IPS DF 4.7 (cell line): ENCODE measurements at regions not wholly inside any gene's neighbourhood (a gene's known extent, or its start where the extent isn't known, plus 50 kb on each side); places are given as distances from the start of the nearest gene placed in this dataset.

Experiments
- DNase-seq: peaks from one replicate; pipeline ENCODE4 v3.0.0-alpha.2; 2013; ENCODE audit warnings: low spot score; ENCODE audit errors: extremely low read depth

DNA sequence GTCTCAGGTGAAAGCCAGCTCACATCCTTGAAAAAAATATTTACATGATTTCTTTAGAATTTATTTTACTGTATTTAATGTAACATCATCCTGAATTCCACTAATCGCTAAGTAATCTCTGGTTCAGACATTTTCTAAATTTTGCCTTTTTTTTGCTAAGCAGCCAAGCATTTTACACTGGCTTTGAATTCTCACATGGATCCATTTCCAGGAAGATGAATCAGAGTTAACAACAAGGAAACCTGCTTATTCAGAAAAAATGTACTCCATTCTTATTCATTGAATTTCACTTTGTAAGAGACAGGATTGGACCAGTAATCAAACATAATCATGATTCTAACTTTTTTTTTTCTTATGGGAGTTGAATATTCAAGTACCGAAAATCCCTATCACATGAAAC is 1785.1 kb upstream of the FLRT2 start:
- no peak for DNase-seq

DNA sequence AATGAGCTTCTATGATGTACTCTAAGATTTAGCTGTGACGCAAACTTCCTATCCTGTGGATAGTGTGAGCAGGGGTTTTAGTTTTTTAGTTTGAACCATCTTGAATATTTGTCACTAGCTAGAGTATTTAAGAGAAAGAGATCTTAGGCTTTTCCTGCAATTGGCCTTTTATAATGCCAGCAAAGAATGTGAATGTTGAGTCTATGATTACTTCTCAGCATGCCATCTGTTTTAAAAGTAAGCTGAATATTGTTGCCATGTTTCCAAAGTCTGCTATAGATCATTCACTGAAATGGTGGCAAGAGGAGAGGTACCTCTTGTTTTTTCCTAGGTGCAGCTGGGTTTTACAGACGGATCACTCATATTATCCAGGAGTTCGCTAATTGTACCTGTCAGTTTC is 1783.6 kb upstream of the FLRT2 start:
- DNase-seq: no peak

DNA sequence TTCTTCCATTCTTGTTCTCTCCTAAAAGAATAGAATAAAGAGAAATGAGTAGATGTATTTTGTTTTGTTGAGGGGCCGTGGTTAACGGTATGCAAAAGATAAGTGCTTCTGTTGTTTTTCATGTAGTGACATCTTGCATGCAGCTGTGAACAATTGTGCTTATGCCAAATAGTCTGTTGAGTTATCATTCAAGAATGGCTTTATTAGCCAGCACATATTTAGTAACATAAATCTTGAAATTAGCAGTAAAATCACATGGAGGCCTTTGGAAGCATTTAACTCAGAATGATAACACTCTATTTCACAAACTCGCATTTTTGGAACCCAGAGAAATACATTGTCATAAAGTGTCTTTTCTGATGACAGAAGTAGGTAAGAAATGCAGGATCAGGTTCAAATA is 1772.0 kb upstream of the FLRT2 start:
- DNase-seq: no peak

DNA sequence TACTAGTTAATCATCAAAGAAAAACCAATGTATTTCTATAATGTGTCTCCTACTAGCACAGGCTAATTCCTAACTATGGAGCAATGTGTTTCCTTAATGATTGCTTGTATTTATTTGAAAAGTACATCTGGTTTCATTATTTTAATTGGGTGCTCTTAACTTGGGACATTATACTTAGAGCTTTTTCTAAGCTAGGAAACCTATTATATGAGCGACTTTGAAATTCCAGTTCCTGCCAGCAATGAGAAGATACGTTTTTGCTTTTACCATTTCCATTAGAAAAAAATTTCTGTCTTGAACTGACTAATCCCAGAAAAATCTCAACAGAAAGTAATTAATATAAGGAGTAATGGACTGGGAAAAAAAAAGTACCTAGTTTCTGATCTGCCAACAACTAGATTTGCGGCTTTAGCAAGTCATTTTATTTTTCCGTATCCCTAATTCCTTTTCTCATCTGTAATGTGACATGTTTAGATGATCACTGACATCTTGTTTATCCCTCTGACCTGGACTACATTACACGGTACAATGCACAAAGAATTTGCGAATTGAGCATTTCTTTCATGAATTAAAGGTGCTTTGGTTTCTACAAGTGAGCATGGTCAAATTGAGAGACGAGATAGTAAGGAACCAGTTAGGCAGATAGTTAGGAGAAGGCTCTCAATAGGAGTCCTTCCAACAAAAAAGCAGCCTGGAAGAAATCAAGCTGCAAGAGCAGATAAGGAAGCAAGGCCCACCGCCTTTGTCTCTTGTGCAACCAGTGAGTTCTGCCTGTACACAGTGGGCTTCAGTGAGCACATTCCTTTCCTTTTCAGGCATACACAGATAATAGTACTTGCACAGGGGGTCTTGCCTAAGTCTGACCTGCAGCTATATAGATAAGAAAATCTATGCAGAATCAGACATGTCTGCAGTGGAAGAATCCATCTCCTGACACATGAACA is 1765.0 kb upstream of the FLRT2 start:
- no peak for DNase-seq

DNA sequence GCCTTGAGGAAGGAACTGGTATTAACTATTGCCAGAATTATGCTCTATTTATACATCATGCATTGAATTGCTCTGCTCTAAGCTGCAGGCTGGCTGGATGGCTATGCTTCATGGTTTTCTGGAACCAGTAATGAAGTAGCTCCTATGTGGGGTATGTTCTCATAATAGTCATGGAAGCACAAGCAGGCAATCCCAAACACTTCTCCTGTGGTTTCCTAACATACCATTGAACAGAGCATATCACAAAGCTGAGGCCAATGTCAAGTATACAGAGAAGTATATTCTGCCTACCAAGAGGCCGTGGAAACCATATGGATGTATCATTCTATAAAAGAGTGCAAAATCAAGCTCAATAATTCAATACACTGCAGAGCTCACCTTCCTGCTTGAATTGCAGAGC is 1752.4 kb upstream of the FLRT2 start:
- DNase-seq: no peak

DNA sequence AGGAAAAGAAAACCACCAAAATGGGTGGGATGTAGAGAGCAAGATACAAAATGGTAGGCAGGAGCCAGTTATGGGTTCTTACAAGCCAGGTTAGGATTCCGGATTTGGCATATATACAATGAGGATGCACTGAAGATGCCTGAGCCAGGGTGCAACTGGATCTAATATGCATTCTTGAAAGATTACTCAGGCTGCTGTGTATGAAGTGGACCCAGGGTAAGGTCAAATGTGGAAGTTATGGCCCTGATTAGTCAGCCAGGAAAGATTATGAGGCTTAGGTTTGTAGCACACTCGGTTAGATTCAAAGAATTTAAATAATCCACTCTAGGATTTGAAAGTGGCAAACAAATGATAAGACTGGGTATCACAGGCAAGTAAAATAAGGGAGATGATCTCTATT is 1750.7 kb upstream of the FLRT2 start:
- DNase-seq: no peak

DNA sequence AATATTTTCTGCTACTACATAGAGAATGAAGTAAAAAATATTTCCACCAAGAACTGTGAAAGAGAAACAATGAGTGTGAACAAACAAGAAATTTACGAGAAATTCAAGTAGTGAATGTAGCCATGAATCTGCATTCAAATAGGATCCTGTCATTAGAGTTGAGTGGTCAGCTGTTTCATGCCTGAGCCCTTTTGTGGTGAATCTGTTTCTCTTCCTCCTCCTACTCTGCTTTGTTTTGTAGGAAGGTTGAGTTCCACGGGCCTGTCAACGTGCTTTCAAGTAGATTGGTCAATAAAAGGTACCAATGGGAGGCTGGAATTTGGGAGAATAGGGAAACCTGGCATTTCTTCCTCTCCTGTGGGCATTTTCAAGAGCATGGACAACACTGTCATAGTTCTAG is 1749.6 kb upstream of the FLRT2 start:
- no peak for DNase-seq

DNA sequence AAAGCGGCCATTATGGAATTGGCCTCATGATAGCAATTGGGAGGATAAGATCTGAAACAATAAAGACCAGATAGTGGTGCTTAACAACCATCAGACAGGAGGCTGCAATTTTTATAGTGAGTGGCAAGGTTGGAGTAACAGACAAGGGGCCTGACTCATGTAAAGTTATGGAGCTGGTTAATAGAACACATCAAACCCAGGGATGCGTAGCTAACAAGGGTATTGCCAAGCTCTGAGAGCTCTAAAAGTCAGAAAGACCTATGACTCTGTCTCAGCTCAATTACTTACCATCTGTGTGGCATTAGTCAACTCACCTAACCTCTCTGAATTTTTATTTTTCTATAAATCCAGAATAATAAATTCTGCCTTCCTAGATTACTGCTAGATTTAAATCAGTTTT is 1731.5 kb upstream of the FLRT2 start:
- no peak for DNase-seq

DNA sequence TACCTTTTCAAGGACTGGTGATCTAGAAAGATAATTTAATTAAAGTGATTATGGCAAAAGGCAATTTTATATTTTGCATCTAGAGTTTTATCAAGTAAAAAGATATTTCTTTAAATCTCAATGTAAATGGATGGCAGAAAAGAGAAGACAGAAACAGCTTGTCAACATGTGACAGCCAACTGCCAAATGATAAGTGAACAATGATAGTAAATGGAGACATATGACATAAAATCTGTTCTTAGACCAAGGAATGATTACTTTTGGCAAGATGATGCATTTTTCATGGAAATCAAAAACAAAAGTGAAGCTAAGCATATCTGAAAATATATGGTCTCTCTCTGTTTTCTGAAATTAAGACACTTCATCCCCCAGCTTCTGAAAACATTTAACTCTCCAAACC is 1730.7 kb upstream of the FLRT2 start:
- DNase-seq: no peak

DNA sequence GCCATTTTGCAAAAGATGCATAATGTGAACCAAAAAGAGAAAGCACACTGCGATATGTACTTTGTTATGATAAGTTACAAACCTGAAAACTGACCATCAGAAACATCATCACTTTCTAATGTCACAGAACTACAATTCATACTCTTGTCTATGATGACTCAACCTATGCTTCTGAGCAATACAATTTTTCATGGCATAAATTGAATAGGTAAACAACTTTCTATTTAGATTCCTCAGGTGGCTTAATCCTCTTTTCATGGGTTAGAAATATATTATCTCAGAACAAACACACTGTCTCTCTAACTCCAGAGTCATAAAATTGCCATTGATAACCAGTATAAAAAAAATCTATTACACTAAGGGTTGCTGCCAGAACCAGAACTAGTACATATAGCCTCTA is 1715.0 kb upstream of the FLRT2 start:
- no peak for DNase-seq

DNA sequence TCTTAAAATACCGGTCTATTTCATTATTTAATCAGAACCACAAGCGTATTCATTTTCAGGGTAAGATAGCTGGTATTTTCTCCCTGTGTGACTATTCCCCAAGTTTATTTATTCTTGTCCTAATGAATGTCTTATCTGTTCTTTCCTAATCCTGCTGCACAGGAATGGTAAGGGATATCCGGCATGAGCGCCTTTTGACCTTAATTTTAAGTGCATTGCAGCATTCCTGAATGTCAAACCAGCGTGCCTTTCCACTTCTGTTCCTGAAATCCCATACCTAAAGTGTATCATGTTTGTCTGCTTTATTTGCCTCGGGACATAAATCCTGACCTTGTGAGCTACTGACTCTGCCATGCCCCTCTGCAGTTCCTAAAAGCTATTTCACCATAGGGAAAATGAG is 1713.2 kb upstream of the FLRT2 start:
- no peak for DNase-seq

DNA sequence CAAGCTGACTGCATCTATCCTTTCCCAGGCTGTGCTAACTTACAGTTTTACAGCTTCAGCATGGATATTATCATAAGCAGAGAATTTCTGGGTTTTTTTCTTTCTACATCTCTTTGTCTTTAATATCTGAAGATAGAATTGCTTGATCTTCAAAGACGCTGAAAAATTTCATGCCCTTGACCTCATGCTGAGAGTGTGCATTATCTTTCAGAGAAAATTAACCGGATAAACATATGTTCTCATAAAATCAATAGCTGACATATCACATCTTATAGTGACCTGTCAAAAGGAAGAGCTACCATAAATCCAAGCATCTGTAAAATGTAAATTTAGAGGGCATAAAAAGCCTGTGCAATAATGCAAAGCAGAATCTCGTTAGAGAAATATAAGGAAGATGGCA is 1704.1 kb upstream of the FLRT2 start:
- no peak for DNase-seq

DNA sequence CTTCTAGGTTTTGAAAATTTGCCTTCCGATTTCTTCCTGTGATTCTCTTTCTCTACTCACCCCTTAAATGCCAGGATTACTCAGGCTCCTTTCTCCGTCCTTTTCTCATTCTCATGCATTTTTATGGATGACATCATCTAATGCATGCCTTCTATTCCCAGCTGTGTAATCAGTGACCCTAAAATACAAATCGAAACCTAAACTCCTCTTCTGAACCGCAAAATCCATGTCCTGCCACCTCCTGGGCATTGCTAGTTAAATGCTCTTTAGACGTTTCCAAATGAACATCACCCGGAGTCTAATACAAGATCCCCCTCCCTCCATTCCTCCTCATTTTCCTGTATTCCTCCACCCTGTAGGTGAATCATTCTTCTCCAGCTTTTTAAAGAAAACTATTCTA is 1703.1 kb upstream of the FLRT2 start:
- DNase-seq: no peak

DNA sequence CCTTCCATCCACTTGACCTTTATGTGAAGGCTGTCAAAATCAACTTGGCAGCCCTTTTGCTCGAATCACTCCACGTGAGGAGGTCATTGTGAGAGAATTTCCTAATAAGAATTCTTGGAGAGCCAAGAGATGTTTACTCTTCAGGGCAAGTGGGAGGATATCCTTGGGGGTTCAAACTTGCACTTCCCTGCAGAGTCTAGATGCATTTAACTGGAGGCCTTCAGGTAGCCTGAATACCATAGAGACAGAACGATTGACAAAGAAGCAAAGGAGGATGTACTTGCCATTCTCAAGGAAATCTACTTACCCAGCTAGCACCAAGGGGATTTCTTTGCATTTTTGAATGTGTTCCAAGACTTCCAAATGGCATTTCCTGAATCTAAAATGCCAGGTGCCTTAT is 1702.6 kb upstream of the FLRT2 start:
- DNase-seq: no peak

DNA sequence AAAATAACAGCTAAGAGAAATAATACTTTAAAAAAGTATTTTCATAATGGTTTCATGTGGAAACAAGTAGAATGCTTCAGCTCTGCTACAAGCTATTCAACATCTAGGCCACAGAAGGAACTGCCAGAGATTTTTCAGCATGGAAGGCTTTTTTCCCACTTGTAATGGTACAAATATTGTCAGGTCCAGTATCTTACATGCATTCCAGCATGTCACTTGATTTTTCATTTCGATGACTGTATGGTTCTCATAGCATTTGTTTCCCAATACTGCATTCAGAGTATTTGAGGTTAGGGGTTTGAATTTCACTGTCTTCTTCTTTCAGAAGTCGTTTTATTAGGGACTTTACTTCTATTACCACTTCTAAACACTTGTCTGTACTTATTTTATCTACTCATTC is 1701.5 kb upstream of the FLRT2 start:
- no peak for DNase-seq

DNA sequence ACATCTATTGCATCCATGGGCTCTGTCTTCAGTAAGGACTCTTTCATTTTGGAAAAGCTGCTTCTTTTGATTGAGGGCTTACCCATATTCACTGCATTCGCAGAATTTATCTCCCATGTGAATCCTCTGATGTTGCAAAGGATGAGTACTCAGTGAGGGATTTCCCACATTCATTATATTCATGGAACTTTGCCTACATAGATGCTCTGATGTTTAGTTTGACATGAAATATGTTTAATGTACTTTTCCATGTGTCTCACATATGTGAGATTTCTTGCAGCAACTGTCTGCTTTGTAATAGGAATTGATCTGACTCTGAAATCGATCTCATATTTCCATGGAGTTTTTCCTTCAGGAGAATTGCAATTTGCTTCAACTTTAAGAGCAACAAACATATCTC is 1699.6 kb upstream of the FLRT2 start:
- no peak for DNase-seq

DNA sequence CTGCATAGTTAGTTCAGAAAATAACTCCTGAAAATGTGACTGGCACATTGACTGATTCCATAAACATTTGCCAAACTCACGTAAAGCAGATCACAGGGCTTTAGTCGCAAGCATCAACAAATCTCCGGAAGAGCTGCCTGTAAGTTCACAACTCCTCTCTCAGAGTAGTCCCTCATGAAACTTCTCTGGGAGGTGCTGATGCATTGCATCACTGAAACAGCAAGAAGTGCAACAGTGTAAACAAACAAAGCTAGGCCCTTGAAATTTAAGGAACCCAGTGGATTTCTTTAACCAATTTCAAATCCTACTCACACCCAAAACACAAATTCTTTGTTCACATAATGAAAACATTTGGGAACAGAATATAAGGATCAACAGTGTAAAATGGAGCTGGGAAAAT is 1691.7 kb upstream of the FLRT2 start:
- DNase-seq: no peak

DNA sequence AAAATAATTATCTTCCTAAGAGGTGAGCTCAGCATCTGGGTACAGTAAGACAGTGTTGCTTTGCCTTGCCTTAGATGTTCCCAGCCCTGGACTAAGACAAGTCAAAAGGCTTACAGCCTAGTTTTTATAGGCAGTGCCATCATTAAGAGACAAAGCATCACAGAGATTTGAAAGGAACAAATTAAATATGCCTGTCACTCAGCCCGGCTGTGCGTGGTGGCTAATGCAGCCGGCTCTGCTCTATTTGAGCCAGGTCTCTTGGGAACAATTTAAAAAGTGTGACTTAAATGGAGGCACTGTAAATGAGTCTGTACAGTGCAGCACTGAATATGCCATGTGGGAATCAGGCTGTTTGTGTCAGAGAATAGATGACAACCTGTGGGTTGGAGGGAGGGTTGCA is 1687.4 kb upstream of the FLRT2 start:
- no peak for DNase-seq

DNA sequence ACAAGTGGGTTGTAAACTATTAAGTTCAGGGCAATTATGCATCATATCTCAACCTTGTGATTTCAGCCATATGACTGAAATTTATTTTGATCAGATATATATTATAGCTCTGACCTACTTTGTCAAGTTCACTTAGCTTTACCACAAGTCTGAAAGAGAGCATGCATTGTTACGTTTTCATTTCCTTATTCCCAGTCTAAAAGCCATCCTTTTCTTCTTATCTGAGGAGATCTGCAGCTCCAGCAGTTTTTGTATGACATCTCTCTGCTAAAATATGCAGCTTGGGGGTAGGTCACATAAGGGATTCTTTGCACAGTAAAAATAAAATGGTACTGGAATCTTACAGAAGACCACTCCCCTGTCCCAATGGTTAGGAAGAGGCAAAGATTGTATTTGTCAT is 1682.8 kb upstream of the FLRT2 start:
- no peak for DNase-seq

DNA sequence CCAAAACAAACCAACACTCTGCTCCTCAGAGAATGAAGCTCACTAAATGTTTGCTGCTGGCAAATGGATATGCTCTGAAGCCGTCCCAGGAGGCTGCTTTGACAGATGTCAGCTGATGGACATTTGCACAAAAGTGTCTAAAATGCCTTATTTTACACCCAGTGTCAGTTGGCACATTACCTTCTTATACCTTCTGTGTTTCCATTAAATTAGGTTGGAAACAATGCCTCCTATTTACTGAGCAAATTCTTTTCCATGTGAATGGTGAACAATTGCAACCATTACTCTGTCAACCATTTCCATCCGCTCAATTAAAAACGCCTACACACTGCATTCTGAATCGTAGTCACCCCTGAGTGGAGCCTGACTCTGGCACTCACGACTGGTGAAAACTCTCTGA is 1679.9 kb upstream of the FLRT2 start:
- DNase-seq: no peak

DNA sequence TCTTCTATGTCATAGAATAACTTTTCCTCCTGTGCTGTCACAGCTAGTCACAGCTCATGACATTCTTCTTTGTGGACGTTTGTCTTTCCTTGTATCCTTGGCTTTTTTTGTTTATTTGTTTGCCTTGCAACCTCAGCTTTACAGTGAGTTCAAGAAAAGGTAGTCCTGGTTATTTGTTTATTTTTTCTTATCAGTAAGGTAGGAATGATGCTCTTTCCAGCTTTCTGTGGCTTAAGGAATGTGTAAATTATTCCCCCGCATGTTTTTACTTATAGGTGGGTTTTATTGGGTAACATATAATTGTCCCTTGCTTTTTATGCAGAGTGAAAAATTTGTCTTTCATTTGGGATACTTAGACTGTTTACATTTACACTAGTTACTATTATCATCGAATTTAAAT is 1673.6 kb upstream of the FLRT2 start:
- no peak for DNase-seq

DNA sequence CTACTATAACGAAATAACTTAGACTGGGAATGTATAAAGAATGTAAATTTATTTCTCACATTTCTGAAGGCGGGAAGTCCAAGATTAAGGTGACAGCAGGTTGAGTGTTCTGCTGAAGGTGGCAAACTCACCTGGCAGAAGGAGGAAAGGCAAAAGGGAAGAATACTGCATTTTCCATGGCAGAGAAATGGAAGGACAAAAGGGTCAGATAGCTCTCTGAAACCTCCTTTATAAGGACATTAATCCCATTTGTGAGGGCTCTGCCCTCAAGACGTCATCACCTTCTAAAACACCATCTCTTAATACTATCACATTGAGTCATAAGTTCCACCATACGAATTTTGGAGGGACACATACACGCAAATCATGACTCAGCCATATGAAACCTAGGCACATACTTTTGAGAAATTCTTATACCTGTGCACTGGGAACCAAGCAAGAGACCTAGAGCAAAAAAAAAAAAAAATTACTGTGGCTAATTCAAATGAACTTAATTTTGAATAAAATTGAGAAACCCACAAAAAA is 1669.3 kb upstream of the FLRT2 start:
- no peak for DNase-seq

DNA sequence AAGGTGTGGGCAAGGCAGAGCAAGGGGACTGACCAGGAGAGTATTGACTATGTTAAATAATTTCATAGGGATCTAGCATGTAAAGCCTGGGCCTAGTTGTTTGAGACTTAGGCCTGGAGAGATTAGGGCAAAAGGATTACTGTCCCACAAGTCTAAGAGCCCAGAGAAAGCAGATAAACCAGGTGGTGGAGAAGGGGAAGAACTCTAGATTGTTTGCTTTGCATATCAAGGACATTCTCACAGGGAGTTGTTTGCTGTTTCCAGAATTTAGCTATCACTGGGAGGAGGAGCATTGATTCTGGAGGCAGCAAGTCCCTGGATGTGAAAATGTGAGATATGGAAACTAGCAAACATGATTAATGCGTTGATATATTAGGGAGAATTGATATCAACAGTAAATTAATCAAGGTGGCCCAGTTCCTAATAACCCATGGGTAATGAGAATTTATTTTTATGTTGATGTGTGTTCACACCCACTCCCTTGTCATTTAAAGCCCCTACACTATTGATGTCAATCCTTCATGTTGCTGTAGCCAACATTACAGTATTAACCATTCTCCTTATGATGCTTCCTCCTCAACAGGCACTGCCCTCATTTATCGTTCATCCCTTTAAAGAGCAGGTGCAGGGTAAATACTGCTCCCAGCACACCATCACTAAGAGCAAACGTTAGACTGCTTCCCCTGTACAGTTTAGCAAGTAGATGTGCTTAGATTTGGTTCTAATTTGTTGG is 1666.7 kb upstream of the FLRT2 start:
- DNase-seq: no peak
